Endothelial cell of umbilical vein (primary cell): ENCODE measurements at regions not wholly inside any gene's neighbourhood (a gene's known extent, or its start where the extent isn't known, plus 50 kb on each side); places are given as distances from the start of the nearest gene placed in this dataset.

ENCODE experiments used
- BruUV-seq: library from RNA; stranded (reverse); fragments of 400-500 nt; replicated peaks from 2 replicates; lab custom pipeline; 2021; lab: Mats Ljungman, UMichigan
- CTCF ChIA-PET: fragments of 300-600, 350-600 bp; sonication (Branson Sonifier 250); formaldehyde crosslinking; loops from one replicate; lab custom pipeline; 2021; ENCODE audit warnings: antibody characterized with exemption, inconsistent platforms; lab: Charles Lee
- POLR2A ChIA-PET: fragments of 300-600, 350-600 bp; sonication (Branson Sonifier 250); formaldehyde crosslinking; loops from one replicate; lab custom pipeline; 2021; ENCODE audit warnings: antibody characterized with exemption, inconsistent platforms; lab: Charles Lee
- DNase-seq: peaks from one replicate; pipeline ENCODE4 v3.0.0-alpha.2; 2011; ENCODE audit warnings: low read depth, low spot score
- FAIRE-seq: peaks from 2 replicates; lab custom pipeline; 2011; peaks lifted over from hg19 to GRCh38; lab: Jason Lieb, UNC
- H2AFZ ChIP-seq: 2 replicates; pipeline ENCODE4 v1.6.0; 2012; ENCODE audit warnings: low read depth, low read length, control low read depth, inconsistent platforms
- H3K27ac ChIP-seq: 2 replicates; pipeline ENCODE4 v1.5.1; 2011; ENCODE audit warnings: low read depth, mild to moderate bottlenecking, control low read depth, low read length, moderate library complexity; ENCODE audit not compliant: insufficient read depth
- H3K27me3 ChIP-seq, 2 experiments: 2 replicates each; pipeline versions ENCODE4 v1.6.0 to v1.6.1; 2011; ENCODE audit warnings: low read length in 2 of 2, mixed read lengths in 1 of 2; ENCODE audit not compliant: control insufficient read depth in 2 of 2, insufficient read depth in 2 of 2
- H3K36me3 ChIP-seq, 2 experiments: 2 replicates in 1 of 2; 3 replicates in 1 of 2; pipeline ENCODE4 v1.5.1; 2011; ENCODE audit warnings: low read length in 2 of 2, mild to moderate bottlenecking in 1 of 2, moderate library complexity in 1 of 2; ENCODE audit not compliant: control insufficient read depth in 2 of 2, insufficient read depth in 2 of 2; ENCODE audit errors: extremely low read depth in 1 of 2
- H3K4me1 ChIP-seq: 3 replicates; pipeline ENCODE4 v1.5.1; 2011; ENCODE audit warnings: mild to moderate bottlenecking, low read length; ENCODE audit not compliant: control insufficient read depth, insufficient read depth; ENCODE audit errors: extremely low read depth
- H3K4me2 ChIP-seq: 2 replicates; pipeline ENCODE4 v1.6.1; 2011; ENCODE audit warnings: low read length, control low read depth, mixed read lengths; ENCODE audit not compliant: insufficient read depth
- H3K4me3 ChIP-seq, 3 experiments: fragments of 200-600 bp in 1 of 3; sonication (generic), shearing (Covaris generic) in 1 of 3; replicated peaks in 1 of 3; 2 replicates each; pipeline ENCODE4 v1.5.1; 2011 to 2016; ENCODE audit warnings: control low read depth in 3 of 3, low read length in 3 of 3, mild to moderate bottlenecking in 2 of 3, inconsistent platforms in 1 of 3, low read depth in 1 of 3, moderate library complexity in 1 of 3; ENCODE audit not compliant: insufficient read depth in 1 of 3
- H3K79me2 ChIP-seq: 2 replicates; pipeline ENCODE4 v1.6.0; 2012; ENCODE audit warnings: low read length, inconsistent platforms; ENCODE audit not compliant: control insufficient read depth, insufficient read depth
- H3K9ac ChIP-seq: replicated peaks from 2 replicates; pipeline ENCODE3; 2011; ENCODE audit warnings: low read length, control low read depth; ENCODE audit not compliant: insufficient read depth; ENCODE audit errors: extremely low read depth
- H3K9me1 ChIP-seq: replicated peaks from 3 replicates; pipeline ENCODE4 v1.6.0; 2011; ENCODE audit warnings: mild to moderate bottlenecking, low read length; ENCODE audit not compliant: control insufficient read depth, insufficient read depth; ENCODE audit errors: extremely low read depth
- H3K9me3 ChIP-seq: replicated peaks from 2 replicates; pipeline ENCODE4 v1.5.1; 2012; ENCODE audit warnings: low read length, inconsistent platforms; ENCODE audit not compliant: control insufficient read depth, insufficient read depth
- H4K20me1 ChIP-seq: replicated peaks from 2 replicates; pipeline ENCODE3; 2011; ENCODE audit warnings: mild to moderate bottlenecking, low read length; ENCODE audit not compliant: control insufficient read depth, insufficient read depth; ENCODE audit errors: extremely low read depth
- CTCF ChIP-seq, 2 donors: IDR thresholded peaks; 1 replicate in 1 of 2; 2 replicates in 1 of 2; pipeline ENCODE4 v1.5.1; 2011; ENCODE audit warnings: low read length in 2 of 2, mild to moderate bottlenecking in 2 of 2, moderate library complexity in 2 of 2, control low read depth in 1 of 2, inconsistent platforms in 1 of 2, low read depth in 1 of 2; ENCODE audit not compliant: insufficient read depth in 1 of 2; ENCODE audit errors: extremely low read depth in 1 of 2
- EZH2 ChIP-seq: IDR thresholded peaks from 2 replicates; pipeline ENCODE4 v1.6.1; 2012; ENCODE audit warnings: borderline replicate concordance, low read depth, mild to moderate bottlenecking, moderate library complexity, low read length, inconsistent platforms; ENCODE audit not compliant: severe bottlenecking
- FOS ChIP-seq: IDR thresholded peaks from 2 replicates; pipeline ENCODE4 v1.6.1; 2011; ENCODE audit warnings: mild to moderate bottlenecking, low read length, moderate library complexity, borderline replicate concordance; ENCODE audit not compliant: insufficient read depth
- GATA2 ChIP-seq: IDR thresholded peaks from 2 replicates; pipeline ENCODE4 v1.7.0; 2011; ENCODE audit warnings: low read depth, mild to moderate bottlenecking, moderate library complexity, mixed read lengths, low read length; ENCODE audit not compliant: insufficient read length, insufficient read depth
- JUN ChIP-seq: IDR thresholded peaks from 2 replicates; pipeline ENCODE4 v1.6.1; 2011; ENCODE audit warnings: borderline replicate concordance, low read depth; ENCODE audit not compliant: insufficient read length, insufficient read depth
- MAX ChIP-seq: IDR thresholded peaks from 2 replicates; pipeline ENCODE4 v1.6.1; 2011; ENCODE audit not compliant: insufficient read depth, insufficient read length
- MYC ChIP-seq: IDR thresholded peaks from one replicate; pipeline ENCODE4 v1.6.1; 2011; ENCODE audit warnings: mild to moderate bottlenecking, low read depth, low read length
- POLR2A ChIP-seq: IDR thresholded peaks from 2 replicates; pipeline ENCODE4 v1.6.1; 2012; ENCODE audit warnings: low read depth, mild to moderate bottlenecking, control low read depth, low read length
- POLR2AphosphoS5 ChIP-seq: IDR thresholded peaks from 2 replicates; pipeline ENCODE4 v1.6.1; 2012; ENCODE audit warnings: low read depth, mild to moderate bottlenecking, control low read depth, low read length, moderate library complexity; ENCODE audit not compliant: insufficient read depth
- dilution Hi-C: fragments of 300-500 bp; cut with MboI; formaldehyde crosslinking; loops from one replicate; pipeline ENCODE4 v1.15.0; 2019; ENCODE audit warnings: low sequenced_read_pairs; ENCODE audit not compliant: extremely low pct_ligation_motif_present
- intact Hi-C: fragments of 100-400 bp; cut with micrococcal nuclease; formaldehyde crosslinking; loops from one replicate; pipeline ENCODE4 v1.10.0; 2022

GRCh38 chr1:69290291-69290690, 277.4 kb upstream of the LRRC7 start:
- H3K9me3 ChIP-seq = no peaks in the 10 kb centered on the region
- H3K4me2 ChIP-seq = no peak overlapping the region
- no peak for DNase-seq
- no peaks in the 10 kb centered on the region for H4K20me1 ChIP-seq
- no peak overlapping the region for H2AFZ ChIP-seq
- H3K79me2 ChIP-seq = no peaks in the 10 kb centered on the region
- no peak overlapping the region for H3K27ac ChIP-seq
- H3K4me3 ChIP-seq = no peak overlapping the region
- H3K9me1 ChIP-seq = no peaks in the 10 kb centered on the region
- H3K9ac ChIP-seq = no peak overlapping the region
- H3K36me3 ChIP-seq = no peaks in the 10 kb centered on the region
- dilution Hi-C loops (no loop called here), intact Hi-C loops (no loop called here)
- no peaks in the 10 kb centered on the region for H3K27me3 ChIP-seq
- no peak for FAIRE-seq
- ChIA-PET POLR2A (no interaction called here), CTCF (no interaction called here)
- H3K4me1 ChIP-seq = no peaks in the 10 kb centered on the region
- no peak for TF ChIP-seq CTCF (IDR thresholded peaks at IDR 0.05; ENCODE audit: extremely low read depth in 1 of 2, insufficient read depth in 1 of 2, low read depth in 1 of 2, low read length in 2 of 2)
- TF ChIP-seq POLR2A = no peak
- TF ChIP-seq JUN = no peak
- no peak for TF ChIP-seq MAX
- no peak for TF ChIP-seq POLR2AphosphoS5
- no peak for TF ChIP-seq GATA2
- no peak for TF ChIP-seq EZH2
- no peak for TF ChIP-seq FOS
- no peak for TF ChIP-seq MYC
- no TSS peak for BruUV-seq
